OCI-LY3 (cell line): ENCODE measurements at regions not wholly inside any gene's neighbourhood (a gene's known extent, or its start where the extent isn't known, plus 50 kb on each side); places are given as distances from the start of the nearest gene placed in this dataset.

Experiments
- H2AFZ ChIP-seq: fragments of 200-600, 300-600 bp; shearing (Covaris generic); 2 replicates; pipeline ENCODE4 v1.6.0; 2014; ENCODE audit warnings: antibody characterized with exemption, low read depth, low read length
- H3K27ac ChIP-seq: fragments of 200-600, 300-600 bp; sonication (generic); 2 replicates; pipeline ENCODE4 v1.5.1; 2014; ENCODE audit warnings: mild to moderate bottlenecking, low read length, moderate library complexity, mixed read lengths
- H3K27me3 ChIP-seq: fragments of 200-600, 300-600 bp; sonication (generic); 2 replicates; pipeline ENCODE4 v1.6.1; 2014; ENCODE audit warnings: low read depth, low read length, mixed read lengths
- H3K36me3 ChIP-seq: fragments of 200-600, 300-600 bp; sonication (generic); replicated peaks from 2 replicates; pipeline ENCODE3; 2014; ENCODE audit warnings: low read depth, low read length, mixed read lengths
- H3K4me1 ChIP-seq: fragments of 300-600, 200-600 bp; sonication (generic); 2 replicates; pipeline ENCODE4 v1.6.1; 2014; ENCODE audit warnings: low read length, mixed read lengths
- H3K4me2 ChIP-seq: fragments of 200-600, 300-600 bp; sonication (generic); 2 replicates; pipeline ENCODE4 v1.6.1; 2014; ENCODE audit warnings: low read length, mixed read lengths
- H3K4me3 ChIP-seq: fragments of 300-600, 200-600 bp; sonication (generic); 2 replicates; pipeline ENCODE4 v1.5.1; 2014; ENCODE audit warnings: antibody characterized with exemption, mild to moderate bottlenecking, low read length, moderate library complexity
- H3K79me2 ChIP-seq: fragments of 300-600, 200-600 bp; shearing (Covaris generic); 2 replicates; pipeline ENCODE4 v1.6.1; 2014; ENCODE audit warnings: mild to moderate bottlenecking, low read length, mixed read lengths
- H3K9ac ChIP-seq: fragments of 300-600, 200-600 bp; shearing (Covaris generic); 2 replicates; pipeline ENCODE4 v1.6.0; 2014; ENCODE audit warnings: mild to moderate bottlenecking, low read length, moderate library complexity
- H3K9me3 ChIP-seq: fragments of 200-600, 300-600 bp; shearing (Covaris generic); 2 replicates; pipeline ENCODE4 v1.6.1; 2014; ENCODE audit warnings: low read length, mixed read lengths; ENCODE audit not compliant: insufficient read depth
- H4K20me1 ChIP-seq: fragments of 200-600, 300-600 bp; sonication (generic); 2 replicates; pipeline ENCODE4 v1.6.1; 2016; ENCODE audit warnings: low read length, mixed read lengths; ENCODE audit not compliant: insufficient read depth
- CTCF ChIP-seq: fragments of 200-600, 300-600 bp; sonication (generic); IDR thresholded peaks from 2 replicates; pipeline ENCODE4 v1.5.1; 2014; ENCODE audit warnings: antibody characterized with exemption, low read length, low read depth
- EZH2phosphoT487 ChIP-seq: fragments of 200-600 bp; shearing (Covaris generic); IDR thresholded peaks from 2 replicates; pipeline ENCODE4 v1.6.1; 2018; ENCODE audit warnings: antibody characterized with exemption, mixed run types, low read depth

DNA sequence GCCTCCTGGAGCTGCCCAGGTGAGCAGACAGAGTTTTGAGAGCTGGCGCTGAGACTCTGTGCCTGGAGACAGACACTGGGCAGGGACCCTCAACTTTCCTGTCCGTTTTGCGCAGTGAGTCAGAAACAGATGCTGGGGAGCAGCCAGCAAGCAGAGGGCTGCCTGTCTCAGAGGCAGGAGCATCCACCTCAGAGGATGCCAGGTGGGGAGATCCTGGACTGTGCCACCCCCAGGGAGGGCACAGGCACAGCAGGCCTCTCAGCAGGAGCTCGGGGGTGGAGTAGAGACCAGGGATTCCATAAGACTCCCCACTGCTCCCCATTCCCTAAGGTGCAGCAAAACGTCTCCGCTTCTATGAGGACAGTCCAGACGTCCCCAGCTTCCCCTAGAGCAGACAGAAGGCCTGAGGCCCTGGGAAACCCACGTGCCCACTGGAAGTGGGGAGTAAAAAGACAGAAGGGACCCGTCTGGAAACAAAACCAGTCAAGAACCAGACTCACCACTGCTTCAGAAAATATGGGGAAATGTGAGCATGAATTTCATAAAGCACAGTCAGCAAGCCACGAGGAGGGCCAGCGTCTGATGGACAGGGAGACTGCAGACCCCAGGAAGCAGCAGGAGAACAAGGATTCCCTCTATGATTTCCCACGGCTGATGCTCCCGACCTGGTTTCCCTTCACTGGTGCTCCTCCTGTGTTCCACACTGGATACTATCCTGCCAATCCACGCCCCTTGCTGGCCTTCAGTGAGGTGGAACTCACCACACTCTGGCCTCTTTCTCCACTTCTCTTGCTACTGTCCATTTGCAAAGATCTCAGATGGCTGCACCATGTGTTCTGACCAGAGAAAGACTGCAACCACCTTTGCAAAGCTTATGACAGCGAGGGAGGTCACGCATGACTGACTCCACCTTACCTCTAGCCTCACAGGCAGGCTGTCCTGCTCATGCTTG, 151.3 kb upstream of the FAM20C start:
- H3K4me3 ChIP-seq = no peak overlapping the region
- H3K4me2 ChIP-seq = no peak overlapping the region
- H2AFZ ChIP-seq = no peak overlapping the region
- H3K79me2 ChIP-seq = no peaks in the 10 kb centered on the region
- no peaks in the 10 kb centered on the region for H3K4me1 ChIP-seq
- H3K36me3 ChIP-seq = no peaks in the 10 kb centered on the region
- no peaks in the 10 kb centered on the region for H3K27me3 ChIP-seq
- H4K20me1 ChIP-seq = no peaks in the 10 kb centered on the region
- H3K9ac ChIP-seq = no peak overlapping the region
- H3K27ac ChIP-seq = no peak overlapping the region
- TF ChIP-seq CTCF = no peak
- TF ChIP-seq EZH2phosphoT487 = no peak
- no peaks in the 10 kb centered on the region for H3K9me3 ChIP-seq

- no peak overlapping the region for H3K9ac ChIP-seq
- no peaks in the 10 kb centered on the region for H3K4me1 ChIP-seq
- H3K4me2 ChIP-seq = no peak overlapping the region
- H3K36me3 ChIP-seq = no peaks in the 10 kb centered on the region
- TF ChIP-seq CTCF = no peak
- no peak for TF ChIP-seq EZH2phosphoT487
- no peak overlapping the region for H3K27ac ChIP-seq
- no peaks in the 10 kb centered on the region for H4K20me1 ChIP-seq
- H3K79me2 ChIP-seq = no peaks in the 10 kb centered on the region
- no peak overlapping the region for H3K4me3 ChIP-seq
- H3K9me3 ChIP-seq = no peaks in the 10 kb centered on the region
- H2AFZ ChIP-seq = no peak overlapping the region
- H3K27me3 ChIP-seq = no peaks in the 10 kb centered on the region
Measured at GRCh38 chr7:41917-42565, 150.3 kb upstream of the FAM20C start.

- Histone ChIP-seq H3K27me3 (no peaks in the 10 kb centered on the region), H3K4me3 (no peak overlapping the region), H3K4me2 (no peak overlapping the region), H3K4me1 (no peaks in the 10 kb centered on the region), H3K27ac (no peak overlapping the region), H3K79me2 (no peaks in the 10 kb centered on the region), H3K9ac (no peak overlapping the region), H3K9me3 (no peaks in the 10 kb centered on the region), H2AFZ (no peak overlapping the region), H3K36me3 (no peaks in the 10 kb centered on the region), H4K20me1 (no peaks in the 10 kb centered on the region)
- TF ChIP-seq CTCF = no peak
- TF ChIP-seq EZH2phosphoT487 = no peak
Measured at GRCh38 chr7:43791-44540, 148.4 kb upstream of the FAM20C start.

DNA sequence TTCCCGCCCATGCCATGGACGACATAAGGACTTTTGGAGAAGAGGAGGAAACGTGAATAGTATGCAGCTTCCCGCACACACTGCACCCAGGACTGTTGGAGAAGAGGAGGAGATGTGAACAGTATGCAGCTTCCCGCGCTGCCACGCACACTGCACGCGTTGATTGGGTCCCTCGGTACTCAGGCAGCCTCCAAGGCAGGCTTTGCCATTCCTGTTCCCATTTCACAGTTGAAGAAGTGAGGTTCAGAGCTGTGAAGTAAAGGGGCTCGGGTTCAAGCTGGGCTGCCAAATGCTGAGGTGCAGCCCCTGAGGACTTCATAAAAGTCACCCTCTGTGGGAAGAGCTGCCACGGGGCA, 147.9 kb upstream of the FAM20C start:
- Histone ChIP-seq H3K27ac (no peak overlapping the region), H3K79me2 (no peaks in the 10 kb centered on the region), H3K36me3 (no peaks in the 10 kb centered on the region), H3K4me3 (no peak overlapping the region), H3K9me3 (no peaks in the 10 kb centered on the region), H3K4me1 (no peaks in the 10 kb centered on the region), H4K20me1 (no peaks in the 10 kb centered on the region), H2AFZ (no peak overlapping the region), H3K4me2 (no peak overlapping the region), H3K27me3 (no peaks in the 10 kb centered on the region), H3K9ac (no peak overlapping the region)
- no peak for TF ChIP-seq CTCF
- TF ChIP-seq EZH2phosphoT487 = no peak
